HCEC 1CT (cell line): ENCODE measurements at regions not wholly inside any gene's neighbourhood (a gene's known extent, or its start where the extent isn't known, plus 50 kb on each side); places are given as distances from the start of the nearest gene placed in this dataset.
A peak's percentile ranks its signal among the peaks of the same experiment; 100 is the strongest.

Experiments used
- DNase-seq: peaks from one replicate; pipeline ENCODE4 v3.0.0-alpha.2; 2017

GRCh38 chr5:13331585-13331984 lies 612.9 kb downstream of the DNAH5 start:
- DNase-seq = no peak

GRCh38 chr5:13328316-13328715 lies 616.2 kb downstream of the DNAH5 start:
- DNase-seq = peak; percentile 71

- DNase-seq = peak; percentile 65
These were observed 618.7 kb downstream of the DNAH5 start for GRCh38 chr5:13325765-13326164.

GRCh38 chr5:13322769-13323168 lies 621.7 kb downstream of the DNAH5 start:
- DNase-seq = no peak

- no peak for DNase-seq
These were observed 626.8 kb downstream of the DNAH5 start for GRCh38 chr5:13317654-13318053.

- DNase-seq = no peak
These were observed 628.3 kb downstream of the DNAH5 start for GRCh38 chr5:13316176-13316575.

- no peak for DNase-seq
These were observed 637.0 kb downstream of the DNAH5 start for GRCh38 chr5:13307480-13307879.

- peak; percentile 31 for DNase-seq
These were observed 641.0 kb downstream of the DNAH5 start for GRCh38 chr5:13303445-13303844.

GRCh38 chr5:13278811-13279210 lies 665.7 kb downstream of the DNAH5 start:
- DNase-seq = no peak

- peak; percentile 21 for DNase-seq
These were observed 666.3 kb downstream of the DNAH5 start for GRCh38 chr5:13278148-13278547.

GRCh38 chr5:13276156-13276555 lies 668.3 kb downstream of the DNAH5 start:
- peak; percentile 44 for DNase-seq

- peak; percentile 25 for DNase-seq
These were observed 680.8 kb downstream of the DNAH5 start for GRCh38 chr5:13263701-13264100.

GRCh38 chr5:13253111-13253510 lies 691.4 kb downstream of the DNAH5 start:
- no peak for DNase-seq

- DNase-seq = peak; percentile 55
These were observed 691.8 kb downstream of the DNAH5 start for GRCh38 chr5:13252699-13253098.

- DNase-seq = peak; percentile 87
These were observed 692.7 kb downstream of the DNAH5 start for GRCh38 chr5:13251623-13252376.

- DNase-seq = peak; percentile 57
These were observed 693.8 kb downstream of the DNAH5 start for GRCh38 chr5:13250464-13251291.

- peak; percentile 85 for DNase-seq
These were observed 694.6 kb downstream of the DNAH5 start for GRCh38 chr5:13249854-13250253.

- no peak for DNase-seq
These were observed 696.2 kb downstream of the DNAH5 start for GRCh38 chr5:13248253-13248652.

GRCh38 chr5:13246053-13246452 lies 698.4 kb downstream of the DNAH5 start:
- no peak for DNase-seq

- DNase-seq = no peak
These were observed 700.3 kb downstream of the DNAH5 start for GRCh38 chr5:13244151-13244550.

GRCh38 chr5:13227513-13227912 lies 717.0 kb downstream of the DNAH5 start:
- no peak for DNase-seq

GRCh38 chr5:13218518-13218917 lies 726.0 kb downstream of the DNAH5 start:
- peak; percentile 56 for DNase-seq

- peak; percentile 26 for DNase-seq
These were observed 726.9 kb downstream of the DNAH5 start for GRCh38 chr5:13217636-13218035.

GRCh38 chr5:13215806-13216205 lies 728.7 kb downstream of the DNAH5 start:
- DNase-seq = no peak
